IMR-90 (cell line): ENCODE measurements at regions not wholly inside any gene's neighbourhood (a gene's known extent, or its start where the extent isn't known, plus 50 kb on each side); places are given as distances from the start of the nearest gene placed in this dataset.

Source experiments
- ATAC-seq: fragments of 200-7000 bp; cut with Tn5 transposase; 2 replicates; pipeline ENCODE4 v1.9.1; 2020; ENCODE audit warnings: low read depth, mild to moderate bottlenecking, moderate library complexity
- BruUV-seq: library from RNA; stranded (reverse); fragments of 400-500 nt; replicated peaks from 2 replicates; lab custom pipeline; 2021; lab: Mats Ljungman, UMichigan
- CTCF ChIA-PET: fragments of 300-600 bp; formaldehyde crosslinking; extraction: SDS; loops from one replicate; lab custom pipeline; 2021; ENCODE audit warnings: antibody characterized with exemption; lab: Yijun Ruan, JAX
- POLR2A ChIA-PET: fragments of 300-600 bp; sonication (Branson Sonifier 250); formaldehyde crosslinking; loops from one replicate; lab custom pipeline; 2022; ENCODE audit warnings: antibody characterized with exemption; ENCODE audit not compliant: unreplicated experiment; lab: Charles Lee
- DNase-seq: peaks from one replicate; pipeline ENCODE4 v3.0.0; 2013
- H2AFZ ChIP-seq: replicated peaks from 2 replicates; pipeline ENCODE3; 2013; ENCODE audit warnings: low read length, mild to moderate bottlenecking; ENCODE audit not compliant: poor library complexity
- H2AK5ac ChIP-seq: 2 replicates; pipeline ENCODE4 v1.6.1; 2013; ENCODE audit warnings: low read depth, low read length, inconsistent platforms
- H2AK9ac ChIP-seq: replicated peaks from 2 replicates; pipeline ENCODE3; 2013; ENCODE audit warnings: mild to moderate bottlenecking, low read depth, low read length, moderate library complexity; ENCODE audit not compliant: poor library complexity
- H2BK120ac ChIP-seq: 2 replicates; pipeline ENCODE4 v1.6.1; 2013; ENCODE audit warnings: low read depth, low read length, inconsistent platforms
- H2BK15ac ChIP-seq: 3 replicates; pipeline ENCODE4 v1.6.1; 2013; ENCODE audit warnings: low read depth, low read length, inconsistent platforms
- H2BK20ac ChIP-seq: 2 replicates; pipeline ENCODE4 v1.6.1; 2013; ENCODE audit warnings: low read depth, mild to moderate bottlenecking, inconsistent platforms, low read length, moderate library complexity
- H2BK5ac ChIP-seq: 2 replicates; pipeline ENCODE4 v1.6.1; 2013; ENCODE audit warnings: mild to moderate bottlenecking, low read depth, low read length, inconsistent platforms; ENCODE audit not compliant: poor library complexity, severe bottlenecking
- H3K14ac ChIP-seq: replicated peaks from 2 replicates; pipeline ENCODE4 v1.6.1; 2013; ENCODE audit warnings: low read depth, low read length, inconsistent platforms
- H3K18ac ChIP-seq: 2 replicates; pipeline ENCODE4 v1.6.1; 2013; ENCODE audit warnings: low read depth, low read length, control low read depth
- H3K23ac ChIP-seq: 2 replicates; pipeline ENCODE4 v1.6.1; 2013; ENCODE audit warnings: low read depth, low read length, inconsistent platforms
- H3K27ac ChIP-seq: 2 replicates; pipeline ENCODE4 v1.5.1; 2013; ENCODE audit warnings: mild to moderate bottlenecking, control low read depth, low read length; ENCODE audit not compliant: insufficient read depth
- H3K27me3 ChIP-seq: 2 replicates; pipeline ENCODE4 v1.6.1; 2013; ENCODE audit warnings: low read length; ENCODE audit not compliant: control insufficient read depth, insufficient read depth
- H3K36me3 ChIP-seq: 2 replicates; pipeline ENCODE4 v1.6.1; 2013; ENCODE audit warnings: low read length, mixed read lengths; ENCODE audit not compliant: control insufficient read depth, insufficient read depth
- H3K4ac ChIP-seq: 2 replicates; pipeline ENCODE4 v1.6.1; 2013; ENCODE audit warnings: low read depth, low read length, inconsistent platforms
- H3K4me1 ChIP-seq: 2 replicates; pipeline ENCODE4 v1.6.1; 2013; ENCODE audit warnings: low read length, mixed read lengths; ENCODE audit not compliant: control insufficient read depth, insufficient read depth
- H3K4me2 ChIP-seq: 2 replicates; pipeline ENCODE4 v1.6.1; 2013; ENCODE audit warnings: low read depth, mild to moderate bottlenecking, control low read depth, low read length, moderate library complexity
- H3K4me3 ChIP-seq: 2 replicates; pipeline ENCODE4 v1.5.1; 2013; ENCODE audit warnings: low read depth, mild to moderate bottlenecking, control low read depth, low read length, moderate library complexity; ENCODE audit not compliant: insufficient read depth
- H3K56ac ChIP-seq: 2 replicates; pipeline ENCODE4 v1.6.1; 2013; ENCODE audit warnings: low read length, inconsistent platforms; ENCODE audit not compliant: insufficient read depth; ENCODE audit errors: extremely low read depth
- H3K79me1 ChIP-seq, 2 experiments: 2 replicates each; pipeline ENCODE4 v1.6.1; 2013; ENCODE audit warnings: low read length in 2 of 2, inconsistent platforms in 1 of 2, low read depth in 1 of 2
- H3K9ac ChIP-seq: 2 replicates; pipeline ENCODE4 v1.6.1; 2013; ENCODE audit warnings: low read depth, low read length, control low read depth
- H3K9me1 ChIP-seq: 2 replicates; pipeline ENCODE4 v1.6.1; 2013; ENCODE audit warnings: low read length, inconsistent platforms; ENCODE audit not compliant: insufficient read depth
- H3K9me3 ChIP-seq: 2 replicates; pipeline ENCODE4 v1.6.1; 2013; ENCODE audit warnings: low read length; ENCODE audit not compliant: control insufficient read depth, insufficient read depth
- H4K20me1 ChIP-seq: 2 replicates; pipeline ENCODE4 v1.6.1; 2013; ENCODE audit warnings: low read length, inconsistent platforms; ENCODE audit not compliant: insufficient read depth
- H4K5ac ChIP-seq: 2 replicates; pipeline ENCODE4 v1.6.1; 2013; ENCODE audit warnings: mild to moderate bottlenecking, low read depth, low read length, control low read depth
- H4K8ac ChIP-seq, 2 experiments: 2 replicates each; pipeline ENCODE4 v1.6.1; 2013; ENCODE audit warnings: low read depth in 2 of 2, low read length in 2 of 2, control low read depth in 1 of 2, inconsistent platforms in 1 of 2
- H4K91ac ChIP-seq: 2 replicates; pipeline ENCODE4 v1.6.1; 2013; ENCODE audit warnings: low read depth, low read length, inconsistent platforms; ENCODE audit not compliant: insufficient read depth
- BHLHE40 ChIP-seq: fragments of 150-350 bp; IDR thresholded peaks from 2 replicates; pipeline ENCODE4 v1.6.1; 2016; ENCODE audit warnings: mild to moderate bottlenecking, low read depth, low read length
- CEBPB ChIP-seq: IDR thresholded peaks from 2 replicates; pipeline ENCODE4 v1.6.1; 2012; ENCODE audit warnings: low read depth, low read length, improper control_type of control experiment
- CHD1 ChIP-seq: IDR thresholded peaks from 2 replicates; pipeline ENCODE4 v1.6.1; 2012; ENCODE audit warnings: low read depth, low read length, improper control_type of control experiment
- ELK1 ChIP-seq: fragments of 150-350 bp; IDR thresholded peaks from 2 replicates; pipeline ENCODE4 v1.6.1; 2016; ENCODE audit warnings: low read depth, mild to moderate bottlenecking, low read length, moderate library complexity, borderline replicate concordance
- FOS ChIP-seq: fragments of 150-350 bp; IDR thresholded peaks from 2 replicates; pipeline ENCODE4 v1.6.1; 2016; ENCODE audit warnings: low read depth, low read length
- MAFK ChIP-seq: IDR thresholded peaks from 2 replicates; pipeline ENCODE4 v1.6.1; 2012; ENCODE audit warnings: low read depth, low read length, improper control_type of control experiment
- MAZ ChIP-seq: IDR thresholded peaks from 2 replicates; pipeline ENCODE4 v1.6.1; 2012; ENCODE audit warnings: low read depth, mild to moderate bottlenecking, low read length, improper control_type of control experiment, moderate library complexity, borderline replicate concordance
- MXI1 ChIP-seq: IDR thresholded peaks from 2 replicates; pipeline ENCODE4 v1.6.1; 2012; ENCODE audit warnings: low read depth, mild to moderate bottlenecking, low read length, moderate library complexity, borderline replicate concordance
- NFE2L2 ChIP-seq: fragments of 150-350 bp; IDR thresholded peaks from 2 replicates; pipeline ENCODE4 v1.6.1; 2016; ENCODE audit warnings: low read depth, mild to moderate bottlenecking, low read length
- POLR2A ChIP-seq: IDR thresholded peaks from 2 replicates; pipeline ENCODE4 v1.6.1; 2012; ENCODE audit warnings: mild to moderate bottlenecking, low read depth, low read length
- RAD21 ChIP-seq: IDR thresholded peaks from 2 replicates; pipeline ENCODE4 v1.6.1; 2012; ENCODE audit warnings: low read length, improper control_type of control experiment
- RCOR1 ChIP-seq: IDR thresholded peaks from 2 replicates; pipeline ENCODE4 v1.6.1; 2012; ENCODE audit warnings: mild to moderate bottlenecking, low read length, improper control_type of control experiment; ENCODE audit not compliant: insufficient replicate concordance
- RFX5 ChIP-seq: IDR thresholded peaks from 2 replicates; pipeline ENCODE4 v1.8.0; 2012; ENCODE audit warnings: low read depth, mild to moderate bottlenecking, low read length, moderate library complexity
- SMC3 ChIP-seq: fragments of 150-350 bp; IDR thresholded peaks from 2 replicates; pipeline ENCODE4 v1.6.1; 2016; ENCODE audit warnings: low read depth, mild to moderate bottlenecking, antibody characterized with exemption, low read length, moderate library complexity
- USF2 ChIP-seq: fragments of 150-350 bp; IDR thresholded peaks from 2 replicates; pipeline ENCODE4 v1.6.1; 2017; ENCODE audit warnings: mild to moderate bottlenecking, antibody characterized with exemption, low read length, low read depth
- WGBS, 2 experiments: methylation state at CpG; one replicate each; pipeline versions ENCODE4 v1.1.5 to v1.1.7; 2013; ENCODE audit warnings: missing lambda C conversion rate in 2 of 2; ENCODE audit not compliant: insufficient read length in 1 of 2; ENCODE audit errors: extremely low coverage in 2 of 2; 5-methylcytosine and 5-hydroxymethylcytosine counted together
- dilution Hi-C: fragments of 300-500 bp; cut with HindIII; formaldehyde crosslinking; loops from one replicate; pipeline ENCODE4 v1.14.3; 2018; ENCODE audit warnings: low sequenced_read_pairs; ENCODE audit not compliant: unreplicated experiment
- in situ Hi-C: fragments of 300-500 bp; cut with MboI; formaldehyde crosslinking; loops from 3 replicates; pipeline ENCODE4 v1.14.3; 2019; ENCODE audit warnings: low sequenced_read_pairs, inconsistent platforms, mixed read lengths
- intact Hi-C: fragments of 100-400 bp; cut with micrococcal nuclease; formaldehyde crosslinking; loops from 2 replicates; pipeline ENCODE4 v1.10.0; 2022
- TF ChIP-seq, protein P1 (sequence below): conservative IDR thresholded peaks from 2 replicates; pipeline ENCODE4 v1.5.1; 2012; ENCODE audit warnings: mild to moderate bottlenecking, low read depth, low read length, improper control_type of control experiment

DNA sequence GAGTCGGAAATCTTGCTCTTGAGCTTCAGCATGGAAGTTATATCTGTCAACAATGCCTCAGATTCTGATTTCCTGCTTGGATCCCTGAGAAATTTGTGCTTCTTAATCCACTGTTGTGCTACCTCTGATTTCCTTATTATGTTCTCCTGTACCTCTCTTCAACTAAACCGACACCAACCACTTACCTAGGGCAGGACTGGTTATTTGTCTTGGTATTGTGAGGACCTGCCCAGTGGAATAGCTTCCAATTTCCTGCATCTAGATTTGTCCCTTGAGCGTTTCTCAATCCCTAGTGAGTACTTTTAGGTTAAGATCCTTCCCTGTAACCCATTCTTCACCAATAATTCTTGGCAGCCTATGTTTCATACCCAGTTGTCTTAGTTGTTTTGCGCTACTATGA, 720.5 kb upstream of the ZNF385D start:
- no peak overlapping the region for H2AFZ ChIP-seq
- POLR2A ChIA-PET, result no interaction called here
- dilution Hi-C loops, result no loop called here

More for the DNA sequence above, 720.5 kb upstream of the ZNF385D start:
- Histone ChIP-seq H3K4me3 (no peak overlapping the region), H2AK5ac (no peak overlapping the region), H2AK9ac (no peak overlapping the region), H3K36me3 (no peaks in the 10 kb centered on the region), H3K9me3 (peaks cover 6% of the 10 kb centered on the region; the same call in 1 of the 2 replicates), H2BK15ac (no peak overlapping the region), H3K14ac (no peak overlapping the region), H4K8ac (no peak overlapping the region), H2BK20ac (no peak overlapping the region), H3K4ac (no peak overlapping the region), H3K23ac (no peak overlapping the region), H3K79me1 (no peaks in the 10 kb centered on the region), H2BK5ac (no peak overlapping the region), H3K4me2 (no peak overlapping the region), H3K27ac (no peak overlapping the region), H2BK120ac (no peak overlapping the region), H4K20me1 (no peaks in the 10 kb centered on the region), H3K18ac (no peak overlapping the region), H4K5ac (no peak overlapping the region), H4K91ac (no peak overlapping the region), H3K56ac (no peak overlapping the region), H3K27me3 (no peaks in the 10 kb centered on the region), H3K9ac (no peak overlapping the region), H3K9me1 (no peaks in the 10 kb centered on the region), H3K4me1 (no peaks in the 10 kb centered on the region)
- DNase-seq (no peak), ATAC-seq (no peak)
- intact Hi-C loops (no loop called here), in situ Hi-C loops (no loop called here)
- no TSS peak for BruUV-seq
- no CpG with 5 or more reads among the region's 4 CpGs for WGBS, 2 experiments
- TF ChIP-seq NFE2L2 (no peak), BHLHE40 (no peak), ELK1 (no peak), POLR2A (no peak), MAFK (no peak), CHD1 (no peak), USF2 (no peak), SMC3 (no peak), FOS (no peak), CEBPB (no peak), RCOR1 (no peak), RAD21 (no peak), RFX5 (no peak), MXI1 (no peak), MAZ (no peak)
- TF ChIP-seq, protein P1, sequence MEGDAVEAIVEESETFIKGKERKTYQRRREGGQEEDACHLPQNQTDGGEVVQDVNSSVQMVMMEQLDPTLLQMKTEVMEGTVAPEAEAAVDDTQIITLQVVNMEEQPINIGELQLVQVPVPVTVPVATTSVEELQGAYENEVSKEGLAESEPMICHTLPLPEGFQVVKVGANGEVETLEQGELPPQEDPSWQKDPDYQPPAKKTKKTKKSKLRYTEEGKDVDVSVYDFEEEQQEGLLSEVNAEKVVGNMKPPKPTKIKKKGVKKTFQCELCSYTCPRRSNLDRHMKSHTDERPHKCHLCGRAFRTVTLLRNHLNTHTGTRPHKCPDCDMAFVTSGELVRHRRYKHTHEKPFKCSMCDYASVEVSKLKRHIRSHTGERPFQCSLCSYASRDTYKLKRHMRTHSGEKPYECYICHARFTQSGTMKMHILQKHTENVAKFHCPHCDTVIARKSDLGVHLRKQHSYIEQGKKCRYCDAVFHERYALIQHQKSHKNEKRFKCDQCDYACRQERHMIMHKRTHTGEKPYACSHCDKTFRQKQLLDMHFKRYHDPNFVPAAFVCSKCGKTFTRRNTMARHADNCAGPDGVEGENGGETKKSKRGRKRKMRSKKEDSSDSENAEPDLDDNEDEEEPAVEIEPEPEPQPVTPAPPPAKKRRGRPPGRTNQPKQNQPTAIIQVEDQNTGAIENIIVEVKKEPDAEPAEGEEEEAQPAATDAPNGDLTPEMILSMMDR, result no peak
- CTCF ChIA-PET, result no interaction called here
